NT2/D1 (cell line): ENCODE measurements at regions not wholly inside any gene's neighbourhood (a gene's known extent, or its start where the extent isn't known, plus 50 kb on each side); places are given as distances from the start of the nearest gene placed in this dataset.

ENCODE experiments used
- DNase-seq: peaks from one replicate; pipeline ENCODE4 v3.0.0-alpha.2; 2011; ENCODE audit warnings: low read depth, low spot score
- H3K27me3 ChIP-seq: 2 replicates; pipeline ENCODE4 v1.6.0; 2011; ENCODE audit warnings: mild to moderate bottlenecking; ENCODE audit not compliant: insufficient read length, insufficient read depth
- H3K36me3 ChIP-seq: 2 replicates; pipeline ENCODE4 v1.6.1; 2011; ENCODE audit warnings: mild to moderate bottlenecking, low read length, mixed read lengths; ENCODE audit not compliant: insufficient read depth, insufficient read length
- H3K4me1 ChIP-seq: 2 replicates; pipeline ENCODE4 v1.5.1; 2011; ENCODE audit not compliant: insufficient read depth, insufficient read length
- H3K4me3 ChIP-seq: 2 replicates; pipeline ENCODE4 v1.5.1; 2011; ENCODE audit warnings: low read depth; ENCODE audit not compliant: insufficient read length
- H3K9ac ChIP-seq: 2 replicates; pipeline ENCODE4 v1.6.0; 2011; ENCODE audit warnings: low read depth; ENCODE audit not compliant: insufficient read length
- H3K9me3 ChIP-seq: 2 replicates; pipeline ENCODE4 v1.5.1; 2011; ENCODE audit warnings: mild to moderate bottlenecking, low read length; ENCODE audit not compliant: insufficient read depth
- SUZ12 ChIP-seq: IDR thresholded peaks from 2 replicates; pipeline ENCODE4 v1.6.1; 2011; ENCODE audit not compliant: insufficient read length, insufficient read depth; ENCODE audit errors: extremely low read depth
- YY1 ChIP-seq: IDR thresholded peaks from 2 replicates; pipeline ENCODE4 v1.6.1; 2011; ENCODE audit not compliant: insufficient read length, insufficient read depth
- ZNF274 ChIP-seq: IDR thresholded peaks from 2 replicates; pipeline ENCODE4 v1.6.1; 2011; ENCODE audit warnings: mild to moderate bottlenecking, low read depth, low read length

DNA sequence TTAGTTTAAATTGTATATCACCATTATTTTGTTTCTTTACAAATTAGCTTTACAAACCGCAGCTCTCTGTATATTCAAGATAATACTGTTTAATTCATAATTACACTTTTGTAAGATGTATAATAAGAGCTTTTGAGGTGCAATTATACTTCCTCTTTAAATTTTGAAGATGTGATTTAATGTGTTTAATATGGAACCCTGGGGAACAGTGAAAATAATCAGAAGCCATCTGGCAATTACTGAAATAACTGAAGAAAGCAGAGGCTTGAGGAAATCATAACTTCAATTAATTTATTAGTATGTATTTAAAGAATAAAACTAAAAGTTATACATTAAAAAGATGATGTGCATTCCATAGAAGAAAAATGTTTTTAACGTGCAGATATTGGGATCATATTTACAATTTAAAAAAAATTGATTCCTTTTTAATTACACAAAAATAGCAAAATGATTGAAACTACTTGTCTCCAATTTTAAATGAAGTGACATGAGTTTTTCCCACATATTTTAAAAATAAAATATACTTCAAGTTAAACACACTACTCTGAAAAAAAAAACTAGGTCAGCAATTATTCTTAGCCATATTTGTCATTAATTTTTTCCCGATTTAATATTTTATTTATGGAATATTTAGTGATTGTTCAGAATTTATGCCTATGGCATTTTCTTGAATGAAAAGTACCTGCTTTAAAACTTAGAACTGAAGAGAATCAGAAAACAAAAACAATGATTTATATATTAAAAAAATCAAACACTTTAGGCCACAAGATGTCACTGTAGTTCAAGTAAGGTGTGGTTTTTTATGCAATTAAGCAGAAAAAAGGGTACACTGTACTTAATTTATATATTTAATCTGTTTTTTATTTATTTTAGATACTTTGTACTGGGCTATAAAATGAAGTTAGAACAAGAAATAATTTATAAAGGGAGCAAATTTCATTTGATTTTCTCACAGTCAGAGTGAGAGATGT lies 942.7 kb upstream of the NDST4 start:
- Histone ChIP-seq H3K4me1 (no peaks in the 10 kb centered on the region), H3K9ac (no peak overlapping the region), H3K9me3 (peaks cover 15% of the 10 kb centered on the region; the same call in 1 of the 2 replicates), H3K27me3 (no peaks in the 10 kb centered on the region), H3K4me3 (no peak overlapping the region), H3K36me3 (no peaks in the 10 kb centered on the region)
- DNase-seq, result no peak
- TF ChIP-seq SUZ12 (no peak), ZNF274 (no peak), YY1 (no peak)

GRCh38 chr4:116027311-116027710 lies 913.9 kb upstream of the NDST4 start:
- no peak for DNase-seq
- H3K9ac ChIP-seq, result no peak overlapping the region
- no peak overlapping the region for H3K4me3 ChIP-seq
- no peak for TF ChIP-seq ZNF274
- TF ChIP-seq SUZ12, result no peak
- TF ChIP-seq YY1, result no peak
- H3K36me3 ChIP-seq, result no peaks in the 10 kb centered on the region
- H3K27me3 ChIP-seq, result no peaks in the 10 kb centered on the region
- no peaks in the 10 kb centered on the region for H3K4me1 ChIP-seq
- H3K9me3 ChIP-seq, result no peaks in the 10 kb centered on the region

- H3K4me1 ChIP-seq, result no peaks in the 10 kb centered on the region
- TF ChIP-seq YY1 (no peak), ZNF274 (no peak), SUZ12 (no peak)
Measured at GRCh38 chr4:116024954-116025708, 911.7 kb upstream of the NDST4 start.

GRCh38 chr4:116023049-116023448 lies 909.6 kb upstream of the NDST4 start:
- no peaks in the 10 kb centered on the region for H3K27me3 ChIP-seq

More at GRCh38 chr4:116024954-116025708, 911.7 kb upstream of the NDST4 start:
- DNase-seq, result no peak
- H3K9ac ChIP-seq, result no peak overlapping the region
- no peaks in the 10 kb centered on the region for H3K36me3 ChIP-seq
- H3K4me3 ChIP-seq, result no peak overlapping the region
- no peaks in the 10 kb centered on the region for H3K27me3 ChIP-seq
- peaks cover 11% of the 10 kb centered on the region for H3K9me3 ChIP-seq

DNA sequence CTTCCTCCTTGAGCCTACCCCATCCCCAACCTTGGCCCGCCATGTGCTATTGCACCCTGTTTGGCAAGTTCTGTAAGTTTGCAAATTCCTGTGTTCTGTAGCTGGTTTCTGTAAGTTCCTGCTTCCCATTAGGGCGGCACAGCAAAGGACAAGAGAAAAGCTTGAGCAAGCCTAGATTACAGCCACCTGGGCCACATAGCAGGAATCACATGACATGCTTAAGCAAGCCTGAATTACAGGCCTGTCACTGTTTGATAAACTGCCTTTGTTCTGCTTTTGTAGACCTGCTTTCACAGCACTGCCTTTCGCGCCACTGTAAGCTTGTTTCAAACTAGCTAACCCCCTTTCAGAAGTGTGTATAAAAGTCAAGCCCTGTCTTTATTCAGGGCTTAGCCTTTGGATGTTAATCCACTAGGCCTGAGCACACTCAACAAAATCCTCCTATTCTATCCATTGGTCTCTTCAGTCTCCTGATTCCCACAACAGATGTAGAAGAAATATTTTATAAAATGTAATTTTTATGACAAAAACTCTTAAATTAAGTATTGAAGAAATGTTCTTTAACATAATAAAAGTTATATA lies 906.8 kb upstream of the NDST4 start:
- Histone ChIP-seq H3K4me3 (no peak overlapping the region), H3K36me3 (no peaks in the 10 kb centered on the region), H3K9me3 (peaks cover 40% of the 10 kb centered on the region), H3K4me1 (no peaks in the 10 kb centered on the region), H3K27me3 (no peaks in the 10 kb centered on the region), H3K9ac (no peak overlapping the region)
- DNase-seq, result no peak
- TF ChIP-seq SUZ12 (no peak), ZNF274 (no peak), YY1 (no peak)

More at GRCh38 chr4:116023049-116023448, 909.6 kb upstream of the NDST4 start:
- H3K36me3 ChIP-seq, result no peaks in the 10 kb centered on the region
- H3K9ac ChIP-seq, result no peak overlapping the region
- DNase-seq, result no peak
- H3K4me3 ChIP-seq, result no peak overlapping the region
- no peaks in the 10 kb centered on the region for H3K4me1 ChIP-seq
- no peak for TF ChIP-seq SUZ12
- TF ChIP-seq ZNF274, result no peak
- TF ChIP-seq YY1, result no peak
- peaks cover 25% of the 10 kb centered on the region for H3K9me3 ChIP-seq

- Histone ChIP-seq H3K4me1 (no peaks in the 10 kb centered on the region), H3K27me3 (no peaks in the 10 kb centered on the region), H3K9ac (no peak overlapping the region), H3K36me3 (no peaks in the 10 kb centered on the region), H3K4me3 (no peak overlapping the region), H3K9me3 (peaks cover 49% of the 10 kb centered on the region)
- no peak for TF ChIP-seq SUZ12
- TF ChIP-seq ZNF274, result no peak
- no peak for TF ChIP-seq YY1
- DNase-seq, result no peak
Measured at GRCh38 chr4:116018831-116019230, 905.4 kb upstream of the NDST4 start.
